Superior temporal gyrus (tissue), 1 donor: ENCODE measurements at regions not wholly inside any gene's neighbourhood (a gene's known extent, or its start where the extent isn't known, plus 50 kb on each side); places are given as distances from the start of the nearest gene placed in this dataset.

Experiments
- DNase-seq: peaks from one replicate; pipeline ENCODE4 v3.0.0-alpha.2; 2016; ENCODE audit errors: extremely low spot score

GRCh38 chr11:101211407-101211975, 81.9 kb upstream of the PGR start:
- DNase-seq, result no peak

DNA sequence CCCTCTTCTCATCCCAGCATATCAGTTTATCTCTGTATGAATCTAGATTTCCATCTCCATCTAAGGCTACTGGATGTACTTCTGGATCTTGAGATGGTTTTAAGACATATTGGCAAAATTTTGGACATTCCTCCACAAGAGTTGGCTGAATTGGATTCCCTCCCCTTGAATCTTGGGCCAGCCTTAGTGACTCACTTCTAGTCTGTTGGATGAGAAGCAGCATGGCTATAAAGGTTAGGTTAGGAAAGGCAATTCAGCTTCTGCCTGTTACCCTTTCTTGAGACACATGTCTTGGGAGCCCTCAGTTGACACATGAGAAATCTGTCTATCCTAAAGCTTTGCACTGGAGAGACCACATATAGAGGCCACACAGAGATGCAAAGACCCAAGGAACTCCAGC, 73.0 kb upstream of the PGR start:
- DNase-seq, result no peak

GRCh38 chr11:101199416-101199815, 69.8 kb upstream of the PGR start:
- no peak for DNase-seq

- DNase-seq, result no peak
Observed at GRCh38 chr11:101195294-101195693, 65.7 kb upstream of the PGR start.

GRCh38 chr11:101188801-101189200, 59.2 kb upstream of the PGR start:
- peak; percentile 19 for DNase-seq

DNA sequence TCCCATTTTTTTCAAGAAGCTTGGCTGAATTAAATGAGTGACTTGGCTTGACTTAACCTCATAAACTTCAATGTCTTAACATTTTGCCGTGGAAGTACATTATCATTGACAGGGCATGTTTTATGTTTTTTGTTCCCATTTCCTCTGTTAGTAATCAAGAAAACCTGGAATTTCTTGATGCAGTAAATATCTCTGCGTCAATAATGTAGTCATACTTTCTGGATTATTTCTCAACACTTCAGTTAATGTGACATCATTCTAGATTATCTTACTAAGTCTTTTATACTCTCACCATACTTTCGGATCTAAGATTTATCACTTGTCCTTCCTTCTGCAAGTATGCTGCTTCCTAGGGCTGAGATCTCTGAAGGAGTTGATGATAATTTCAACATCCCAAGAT, 58.6 kb upstream of the PGR start:
- no peak for DNase-seq

GRCh38 chr11:101187748-101188147, 58.1 kb upstream of the PGR start:
- DNase-seq, result no peak

DNA sequence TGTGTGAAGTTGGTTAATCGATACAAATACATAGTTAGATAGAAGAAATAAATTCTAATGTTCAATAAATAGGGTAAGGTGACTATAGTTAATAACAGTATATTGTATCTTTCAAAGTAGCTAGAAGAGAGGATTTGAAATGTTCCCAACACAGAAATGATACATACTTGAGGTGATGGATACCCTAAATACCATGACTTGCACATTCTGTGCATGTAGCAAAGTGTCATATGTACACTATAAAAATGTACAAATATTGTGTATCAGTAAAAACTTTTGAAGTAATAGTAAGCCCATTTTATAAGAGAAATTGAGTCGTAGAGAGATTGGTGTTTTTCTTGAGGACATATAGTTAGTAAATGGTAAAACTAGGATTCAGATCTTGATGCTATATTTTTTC, 56.4 kb upstream of the PGR start:
- DNase-seq, result no peak

DNA sequence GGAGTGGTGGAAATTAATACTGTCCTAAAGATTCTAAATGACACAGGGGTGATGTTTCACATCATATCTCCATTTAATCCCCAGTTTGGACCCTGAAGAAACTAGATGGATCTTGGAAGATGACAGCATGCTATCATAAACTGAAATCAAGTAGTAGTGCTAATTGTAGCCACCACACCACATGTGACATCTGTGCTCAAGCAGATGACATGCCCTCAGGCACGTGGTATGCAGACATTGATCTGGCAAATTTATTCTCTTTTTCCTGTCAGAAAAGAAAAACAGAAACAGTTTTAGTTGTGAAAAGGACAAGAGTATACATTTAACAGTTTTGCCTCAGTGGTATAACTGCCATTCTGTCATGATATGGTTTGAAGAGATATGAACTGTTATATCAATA, 52.9 kb upstream of the PGR start:
- DNase-seq, result no peak

GRCh38 chr11:101180481-101180880, 50.9 kb upstream of the PGR start:
- DNase-seq, result no peak
